GM12878 (cell line): ENCODE measurements at regions not wholly inside any gene's neighbourhood (a gene's known extent, or its start where the extent isn't known, plus 50 kb on each side); places are given as distances from the start of the nearest gene placed in this dataset.

Experiments used
- ATAC-seq: fragments of 200-7000 bp; cut with Tn5 transposase; 3 replicates; pipeline ENCODE4 v1.9.1; 2020; ENCODE audit warnings: mild to moderate bottlenecking, moderate library complexity
- BruUV-seq: library from RNA; stranded (reverse); fragments of 400-500 nt; replicated peaks from 2 replicates; lab custom pipeline; 2021; lab: Mats Ljungman, UMichigan
- CTCF ChIA-PET: fragments of 300-600 bp; sonication (Branson Sonifier 250); formaldehyde crosslinking; extraction: SDS; loops from one replicate; lab custom pipeline; 2021; ENCODE audit warnings: inconsistent platforms; lab: Yijun Ruan, JAX
- POLR2A ChIA-PET: fragments of 350-600 bp; formaldehyde crosslinking; extraction: SDS; loops from one replicate; lab custom pipeline; 2021; ENCODE audit warnings: inconsistent platforms; lab: Charles Lee
- RAD21 ChIA-PET: fragments of 300-600 bp; sonication (Branson Sonifier 250); formaldehyde crosslinking; loops from one replicate; lab custom pipeline; 2023; ENCODE audit warnings: antibody characterized with exemption; ENCODE audit not compliant: unreplicated experiment; lab: Charles Lee
- SMC1A ChIA-PET: fragments of 300-600 bp; sonication (Branson Sonifier 250); formaldehyde crosslinking; loops from one replicate; lab custom pipeline; 2023; ENCODE audit not compliant: unreplicated experiment, uncharacterized antibody; lab: Charles Lee
- DNase-seq: peaks from one replicate; pipeline ENCODE4 v3.0.0-alpha.2; 2011; ENCODE audit warnings: low read depth, low spot score
- FAIRE-seq: peaks from 3 replicates; lab custom pipeline; 2011; peaks lifted over from hg19 to GRCh38; lab: Jason Lieb, UNC
- H2AFZ ChIP-seq: 2 replicates; pipeline ENCODE4 v1.6.0; 2011; ENCODE audit warnings: low read depth, low read length, control low read depth; ENCODE audit not compliant: control insufficient read depth
- H3K27ac ChIP-seq: 2 replicates; pipeline ENCODE4 v1.5.1; 2011; ENCODE audit warnings: control low read depth; ENCODE audit not compliant: control insufficient read depth, insufficient read depth
- H3K27me3 ChIP-seq, 2 experiments: replicated peaks in 1 of 2; 2 replicates each; pipeline versions ENCODE4 v1.6.0 to v1.6.1; 2011; ENCODE audit warnings: low read length in 1 of 2; ENCODE audit not compliant: control insufficient read depth in 2 of 2, insufficient read depth in 2 of 2
- H3K36me3 ChIP-seq, 2 experiments: 2 replicates each; pipeline ENCODE4 v1.5.1; 2011; ENCODE audit warnings: low read length in 1 of 2; ENCODE audit not compliant: control insufficient read depth in 2 of 2, insufficient read depth in 2 of 2
- H3K4me1 ChIP-seq: 2 replicates; pipeline ENCODE4 v1.6.1; 2011; ENCODE audit warnings: mild to moderate bottlenecking, low read length, moderate library complexity, mixed read lengths; ENCODE audit not compliant: control insufficient read depth, insufficient read depth
- H3K4me2 ChIP-seq: 2 replicates; pipeline ENCODE4 v1.6.0; 2011; ENCODE audit warnings: control low read depth; ENCODE audit not compliant: control insufficient read depth, insufficient read depth
- H3K4me3 ChIP-seq: fragments of 200-600 bp; sonication (generic); 2 replicates; pipeline ENCODE4 v1.5.1; 2016
- H3K79me2 ChIP-seq: 2 replicates; pipeline ENCODE4 v1.6.0; 2011; ENCODE audit warnings: low read length; ENCODE audit not compliant: control insufficient read depth, insufficient read depth
- H3K9ac ChIP-seq: 2 replicates; pipeline ENCODE4 v1.8.0; 2011; ENCODE audit warnings: low read length, control low read depth, mixed read lengths; ENCODE audit not compliant: control insufficient read depth, insufficient read depth
- H3K9me3 ChIP-seq: replicated peaks from 3 replicates; pipeline ENCODE4 v1.5.1; 2011; ENCODE audit warnings: mild to moderate bottlenecking, low read length; ENCODE audit not compliant: control insufficient read depth, insufficient read depth
- H4K20me1 ChIP-seq: 2 replicates; pipeline ENCODE4 v1.6.0; 2011; ENCODE audit not compliant: control insufficient read depth, insufficient read depth
- BMI1 ChIP-seq: fragments of 450-650 bp; IDR thresholded peaks from 2 replicates; pipeline ENCODE4 v1.6.1; 2016; ENCODE audit warnings: mild to moderate bottlenecking, moderate library complexity, borderline replicate concordance
- CUX1 ChIP-seq: IDR thresholded peaks from 2 replicates; pipeline ENCODE4 v1.6.1; 2012; ENCODE audit warnings: improper control_type of control experiment, low read depth, low read length; ENCODE audit not compliant: insufficient replicate concordance
- E2F4 ChIP-seq: IDR thresholded peaks from 2 replicates; pipeline ENCODE4 v1.6.1; 2012; ENCODE audit warnings: low read depth, low read length, improper control_type of control experiment
- E4F1 ChIP-seq: fragments of 450-650 bp; IDR thresholded peaks from 2 replicates; pipeline ENCODE4 v1.6.1; 2018; ENCODE audit warnings: borderline replicate concordance, mild to moderate bottlenecking; ENCODE audit not compliant: partially characterized antibody
- GATAD2B ChIP-seq: fragments of 450-650 bp; conservative IDR thresholded peaks from 2 replicates; pipeline ENCODE4 v1.6.1; 2017; ENCODE audit warnings: low read depth, mild to moderate bottlenecking, moderate library complexity
- HDGF ChIP-seq: fragments of 450-650 bp; IDR thresholded peaks from 2 replicates; pipeline ENCODE4 v1.6.1; 2016; ENCODE audit warnings: antibody characterized with exemption
- IRF4 ChIP-seq: IDR thresholded peaks from 2 replicates; pipeline ENCODE4 v1.6.1; 2011; ENCODE audit warnings: low read depth, low read length
- JUNB ChIP-seq: IDR thresholded peaks from 2 replicates; pipeline ENCODE4 v1.6.1; 2016; ENCODE audit warnings: antibody characterized with exemption, mild to moderate bottlenecking
- NFYA ChIP-seq: IDR thresholded peaks from 2 replicates; pipeline ENCODE4 v1.6.1; 2011; ENCODE audit warnings: low read depth, mild to moderate bottlenecking, low read length, improper control_type of control experiment, borderline replicate concordance
- PML ChIP-seq: IDR thresholded peaks from 2 replicates; pipeline ENCODE4 v1.6.1; 2012; ENCODE audit warnings: low read length, inconsistent platforms
- ZBED1 ChIP-seq: IDR thresholded peaks from 2 replicates; pipeline ENCODE4 v1.6.1; 2016; ENCODE audit warnings: borderline replicate concordance
- WGBS: methylation state at CpG from one replicate; pipeline ENCODE4 v1.1.6; 2016; ENCODE audit warnings: low lambda C conversion rate; ENCODE audit not compliant: insufficient replicate concordance, insufficient coverage; ENCODE audit errors: missing lambda C conversion rate; 5-methylcytosine and 5-hydroxymethylcytosine counted together
- in situ Hi-C: fragments of 300-500 bp; cut with MboI; formaldehyde crosslinking; loops from 9 replicates; pipeline ENCODE4 v1.14.3; 2018; ENCODE audit warnings: mixed read lengths
- intact Hi-C: fragments of 100-400 bp; cut with micrococcal nuclease; formaldehyde crosslinking; loops from one replicate; pipeline ENCODE4 v1.14.2; 2022; ENCODE audit not compliant: unreplicated experiment
- TF ChIP-seq, protein P1 (sequence below): fragments of 450-650 bp; formaldehyde crosslinking; IDR thresholded peaks from 2 replicates; pipeline ENCODE4 v1.5.0; 2022; ENCODE audit warnings: mild to moderate bottlenecking, missing genetic modification characterization

DNA sequence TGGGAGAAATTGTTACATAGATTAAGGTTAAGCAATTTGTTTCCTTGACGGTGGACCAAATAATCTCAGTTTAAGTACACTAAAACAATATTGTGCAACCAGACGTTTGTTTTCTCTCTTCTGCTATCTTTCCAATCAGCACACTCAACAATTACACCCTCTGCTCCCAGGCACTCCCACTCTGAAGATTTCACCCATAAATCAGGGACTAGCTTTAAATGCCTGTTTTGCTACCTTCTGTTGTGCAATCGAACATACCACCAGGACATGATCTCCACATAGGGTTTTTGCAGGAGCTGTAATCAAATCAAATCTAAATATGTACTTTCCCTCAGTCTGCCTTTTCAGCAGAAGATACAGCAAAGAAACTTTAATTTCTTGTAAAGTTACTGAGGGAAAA is 405.8 kb upstream of the TLE4 start (continued):
- TF ChIP-seq, protein P1, sequence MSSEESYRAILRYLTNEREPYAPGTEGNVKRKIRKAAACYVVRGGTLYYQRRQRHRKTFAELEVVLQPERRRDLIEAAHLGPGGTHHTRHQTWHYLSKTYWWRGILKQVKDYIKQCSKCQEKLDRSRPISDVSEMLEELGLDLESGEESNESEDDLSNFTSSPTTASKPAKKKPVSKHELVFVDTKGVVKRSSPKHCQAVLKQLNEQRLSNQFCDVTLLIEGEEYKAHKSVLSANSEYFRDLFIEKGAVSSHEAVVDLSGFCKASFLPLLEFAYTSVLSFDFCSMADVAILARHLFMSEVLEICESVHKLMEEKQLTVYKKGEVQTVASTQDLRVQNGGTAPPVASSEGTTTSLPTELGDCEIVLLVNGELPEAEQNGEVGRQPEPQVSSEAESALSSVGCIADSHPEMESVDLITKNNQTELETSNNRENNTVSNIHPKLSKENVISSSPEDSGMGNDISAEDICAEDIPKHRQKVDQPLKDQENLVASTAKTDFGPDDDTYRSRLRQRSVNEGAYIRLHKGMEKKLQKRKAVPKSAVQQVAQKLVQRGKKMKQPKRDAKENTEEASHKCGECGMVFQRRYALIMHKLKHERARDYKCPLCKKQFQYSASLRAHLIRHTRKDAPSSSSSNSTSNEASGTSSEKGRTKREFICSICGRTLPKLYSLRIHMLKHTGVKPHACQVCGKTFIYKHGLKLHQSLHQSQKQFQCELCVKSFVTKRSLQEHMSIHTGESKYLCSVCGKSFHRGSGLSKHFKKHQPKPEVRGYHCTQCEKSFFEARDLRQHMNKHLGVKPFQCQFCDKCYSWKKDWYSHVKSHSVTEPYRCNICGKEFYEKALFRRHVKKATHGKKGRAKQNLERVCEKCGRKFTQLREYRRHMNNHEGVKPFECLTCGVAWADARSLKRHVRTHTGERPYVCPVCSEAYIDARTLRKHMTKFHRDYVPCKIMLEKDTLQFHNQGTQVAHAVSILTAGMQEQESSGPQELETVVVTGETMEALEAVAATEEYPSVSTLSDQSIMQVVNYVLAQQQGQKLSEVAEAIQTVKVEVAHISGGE (CRISPR knock-in tag) = no peak
- TF ChIP-seq GATAD2B = no peak

DNA sequence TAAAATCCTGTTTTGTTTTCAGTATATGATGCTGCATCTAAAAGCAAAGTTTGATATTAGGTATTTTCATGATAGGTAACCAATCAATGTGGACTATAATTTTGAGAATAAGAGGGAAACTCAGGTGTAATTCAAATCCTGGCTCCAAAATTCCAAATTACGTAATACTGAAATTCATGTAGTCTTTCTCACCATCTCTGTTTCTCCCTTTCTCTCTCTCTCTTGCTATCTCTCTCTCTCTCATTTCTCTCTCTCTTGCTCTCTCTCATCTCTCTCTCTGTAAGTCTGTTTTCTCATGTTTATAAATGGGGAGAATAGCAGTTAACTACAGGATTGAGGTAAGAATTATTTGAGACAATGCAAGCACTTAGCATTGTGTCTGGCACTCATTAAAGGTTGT is 401.1 kb upstream of the TLE4 start:
- no peak overlapping the region for H2AFZ ChIP-seq
- CTCF ChIA-PET = no interaction called here
- H3K36me3 ChIP-seq = no peaks in the 10 kb centered on the region
- DNase-seq = no peak
- FAIRE-seq = no peak
- RAD21 ChIA-PET = no interaction called here
- no peak overlapping the region for H3K27ac ChIP-seq
- no peaks in the 10 kb centered on the region for H3K4me1 ChIP-seq
- 33% methylated on average over 1 of the region's 1 CpG for WGBS
- no peaks in the 10 kb centered on the region for H3K79me2 ChIP-seq
- POLR2A ChIA-PET = no interaction called here
- no peak overlapping the region for H3K9ac ChIP-seq
- BruUV-seq = no TSS peak
- no peaks in the 10 kb centered on the region for H4K20me1 ChIP-seq
- intact Hi-C loops = no loop called here
- no peaks in the 10 kb centered on the region for H3K9me3 ChIP-seq
- H3K4me2 ChIP-seq = no peak overlapping the region
- no peak overlapping the region for H3K4me3 ChIP-seq
- H3K27me3 ChIP-seq = no peaks in the 10 kb centered on the region
- SMC1A ChIA-PET = no interaction called here
- ATAC-seq = no peak
- in situ Hi-C loops = no loop called here
- TF ChIP-seq HDGF (no peak), GATAD2B (no peak), ZBED1 (no peak), PML (no peak), NFYA (no peak), BMI1 (no peak), JUNB (no peak), E2F4 (no peak), E4F1 (no peak), CUX1 (no peak), IRF4 (no peak)
